GM21390 (cell line): ENCODE measurements at regions not wholly inside any gene's neighbourhood (a gene's known extent, or its start where the extent isn't known, plus 50 kb on each side); places are given as distances from the start of the nearest gene placed in this dataset.

ENCODE experiments used
- ATAC-seq: cut with Tn5 transposase; IDR thresholded peaks from one replicate; pipeline ENCODE4 v1.9.1; 2021; ENCODE audit not compliant: unreplicated experiment

DNA sequence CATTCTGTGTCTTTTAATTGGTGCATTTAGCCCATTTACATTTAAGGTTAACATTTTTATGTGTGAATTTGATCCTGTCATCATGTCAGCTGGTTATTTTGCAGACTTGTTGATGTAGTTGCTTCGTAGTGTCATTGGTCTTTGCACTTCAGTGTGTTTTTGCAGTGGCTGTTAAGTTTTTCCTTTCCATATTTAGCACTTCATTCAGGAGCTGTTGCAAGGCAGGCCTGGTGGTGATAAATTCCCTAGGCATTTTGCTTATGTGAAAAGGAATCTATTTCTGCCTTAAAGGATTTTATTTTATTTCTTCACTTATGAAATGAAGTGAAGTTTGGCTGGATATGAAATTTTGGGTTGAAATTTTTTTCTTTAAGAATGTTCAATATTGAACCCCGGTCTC lies 70.2 kb upstream of the CD96 start:
- ATAC-seq = no peak

GRCh38 chr3:111472556-111472955 lies 69.4 kb upstream of the CD96 start:
- no peak for ATAC-seq

DNA sequence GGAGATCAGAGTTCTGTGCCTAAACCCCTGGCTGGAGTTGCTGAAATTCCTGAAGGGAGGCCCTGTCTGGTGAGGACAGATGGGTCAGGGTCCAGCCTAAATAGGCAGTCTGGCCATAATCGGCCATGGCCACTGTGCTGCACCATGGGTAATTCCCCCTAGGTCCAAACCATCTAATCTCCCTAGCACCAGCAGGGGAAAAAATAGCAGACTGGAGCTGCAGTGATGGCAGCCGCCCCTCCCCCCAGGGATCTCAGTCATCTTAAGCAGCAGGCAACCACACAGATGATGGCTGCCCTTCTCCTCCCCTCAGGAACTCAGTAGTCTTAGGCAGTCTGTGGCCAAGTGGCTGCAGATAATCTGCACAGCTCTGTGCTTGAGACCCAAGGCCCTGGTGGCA lies 68.4 kb upstream of the CD96 start:
- ATAC-seq = no peak

DNA sequence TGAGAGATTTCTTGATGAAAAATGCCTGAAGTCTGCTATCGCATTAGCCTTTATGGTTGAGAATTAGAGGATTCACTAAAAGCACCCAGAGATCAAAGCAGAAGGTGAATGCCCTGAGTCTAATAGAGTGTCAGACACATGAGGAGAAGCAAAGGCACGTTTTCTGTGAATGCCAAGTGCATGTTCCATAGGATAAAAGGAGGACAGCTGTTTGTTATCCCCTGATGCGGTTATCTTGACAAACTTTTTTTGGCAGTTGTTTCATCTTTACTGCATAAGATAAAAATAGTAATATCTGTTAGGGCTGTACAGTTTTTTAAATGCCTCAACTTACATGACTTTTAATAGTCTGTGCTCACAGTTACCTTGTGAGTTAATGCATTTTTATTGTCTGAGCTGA lies 65.3 kb upstream of the CD96 start:
- no peak for ATAC-seq

- ATAC-seq = no peak
Measured at GRCh38 chr3:111480091-111480490, 61.9 kb upstream of the CD96 start.

GRCh38 chr3:111481551-111481950 lies 60.4 kb upstream of the CD96 start:
- ATAC-seq = no peak

GRCh38 chr3:111482574-111482973 lies 59.4 kb upstream of the CD96 start:
- ATAC-seq = no peak

- no peak for ATAC-seq
Measured at GRCh38 chr3:111485086-111485485, 56.9 kb upstream of the CD96 start.
